Neural progenitor cell (in vitro differentiated cells): ENCODE measurements at regions not wholly inside any gene's neighbourhood (a gene's known extent, or its start where the extent isn't known, plus 50 kb on each side); places are given as distances from the start of the nearest gene placed in this dataset.
"Not testable (repeated sequence)": the region's sequence is repeated elsewhere in the genome, so short reads cannot be mapped to it uniquely, and the experiment has no call there.

ENCODE experiments used
- DNase-seq: peaks from one replicate; pipeline ENCODE4 v3.0.0-alpha.2; 2016; ENCODE audit warnings: low spot score
- H2AFZ ChIP-seq: fragments of 200-600 bp; sonication (generic); replicated peaks from 2 replicates; pipeline ENCODE4 v1.6.1; 2016; ENCODE audit warnings: antibody characterized with exemption
- H3F3A ChIP-seq: fragments of 200-600 bp; sonication (generic); 2 replicates; pipeline ENCODE4 v1.6.1; 2016; ENCODE audit warnings: antibody characterized with exemption, low read depth
- H3K27ac ChIP-seq: fragments of 200-600 bp; sonication (generic); 2 replicates; pipeline ENCODE4 v1.5.1; 2016; ENCODE audit warnings: mild to moderate bottlenecking
- H3K27me3 ChIP-seq: fragments of 200-600 bp; sonication (generic); 2 replicates; pipeline ENCODE4 v1.6.1; 2016; ENCODE audit warnings: mild to moderate bottlenecking, moderate library complexity
- H3K36me3 ChIP-seq: fragments of 200-600 bp; sonication (generic); 2 replicates; pipeline ENCODE4 v1.5.1; 2016
- H3K4me1 ChIP-seq: fragments of 200-600 bp; sonication (generic); 2 replicates; pipeline ENCODE4 v1.6.1; 2016; ENCODE audit warnings: mixed run types
- H3K4me2 ChIP-seq: fragments of 200-600 bp; sonication (generic); 2 replicates; pipeline ENCODE4 v1.6.1; 2016
- H3K4me3 ChIP-seq: fragments of 200-600 bp; sonication (generic); 2 replicates; pipeline ENCODE4 v1.5.1; 2016
- H3K79me2 ChIP-seq: fragments of 200-600 bp; sonication (generic); 2 replicates; pipeline ENCODE4 v1.6.1; 2016; ENCODE audit warnings: low read depth
- H3K9ac ChIP-seq: fragments of 200-600 bp; sonication (generic); 2 replicates; pipeline ENCODE4 v1.6.1; 2016
- H3K9me3 ChIP-seq: fragments of 200-600 bp; sonication (generic); 2 replicates; pipeline ENCODE4 v1.5.1; 2016; ENCODE audit warnings: low read depth
- H4K20me1 ChIP-seq: fragments of 200-600 bp; sonication (generic); 2 replicates; pipeline ENCODE4 v1.6.1; 2016; ENCODE audit warnings: low read depth
- H3K27ac Mint-ChIP-seq: 3 replicates; pipeline ENCODE4 v1.8.0; 2021; ENCODE audit warnings: mixed read lengths
- H3K27me3 Mint-ChIP-seq: 2 replicates; pipeline ENCODE4 v1.8.0; 2022; ENCODE audit warnings: low read depth, mild to moderate bottlenecking, inconsistent platforms, moderate library complexity, mixed read lengths; ENCODE audit not compliant: insufficient read depth
- H3K36me3 Mint-ChIP-seq: 3 replicates; pipeline ENCODE4 v1.8.0; 2021; ENCODE audit warnings: mixed read lengths
- H3K4me1 Mint-ChIP-seq: 3 replicates; pipeline ENCODE4 v1.8.0; 2021; ENCODE audit warnings: mixed read lengths
- H3K4me3 Mint-ChIP-seq: 3 replicates; pipeline ENCODE4 v1.8.0; 2021; ENCODE audit warnings: mild to moderate bottlenecking, moderate library complexity, mixed read lengths
- H3K9me3 Mint-ChIP-seq: 3 replicates; pipeline ENCODE4 v1.8.0; 2020; ENCODE audit warnings: mixed read lengths
- CTCF ChIP-seq: fragments of 200-600 bp; sonication (generic); IDR thresholded peaks from 2 replicates; pipeline ENCODE4 v1.5.1; 2017; ENCODE audit warnings: antibody characterized with exemption, mild to moderate bottlenecking
- EZH2 ChIP-seq: fragments of 200-600 bp; sonication (generic); IDR thresholded peaks from 2 replicates; pipeline ENCODE4 v1.6.1; 2017; ENCODE audit warnings: antibody characterized with exemption, mild to moderate bottlenecking, moderate library complexity
- EZH2phosphoT487 ChIP-seq: fragments of 200-600 bp; sonication (generic); IDR thresholded peaks from 2 replicates; pipeline ENCODE4 v1.6.1; 2017; ENCODE audit warnings: antibody characterized with exemption

- no peak overlapping the region for H3K4me3 Mint-ChIP-seq
- Histone ChIP-seq H3K36me3 (no peaks in the 10 kb centered on the region), H3K4me2 (no peak overlapping the region), H3K4me1 (no peaks in the 10 kb centered on the region), H3K9me3 (no peaks in the 10 kb centered on the region), H4K20me1 (no peaks in the 10 kb centered on the region), H3K4me3 (no peak overlapping the region), H3K9ac (no peak overlapping the region), H3F3A (no peaks in the 10 kb centered on the region), H3K27me3 (no peaks in the 10 kb centered on the region), H3K27ac (no peak overlapping the region), H2AFZ (no peak overlapping the region), H3K79me2 (no peaks in the 10 kb centered on the region)
- H3K27ac Mint-ChIP-seq = no peak overlapping the region
- H3K4me1 Mint-ChIP-seq = no peaks in the 10 kb centered on the region
- H3K27me3 Mint-ChIP-seq = no peaks in the 10 kb centered on the region
- no peak for DNase-seq
- TF ChIP-seq EZH2 (no peak), EZH2phosphoT487 (no peak), CTCF (no peak)
- H3K36me3 Mint-ChIP-seq = no peaks in the 10 kb centered on the region
- H3K9me3 Mint-ChIP-seq = peaks cover 32% of the 10 kb centered on the region
Measured at GRCh38 chr3:110506890-110507289, 564.7 kb upstream of the NECTIN3 start.

GRCh38 chr3:110507570-110507969 is 564.0 kb upstream of the NECTIN3 start:
- H3K4me1 ChIP-seq, H3K36me3 Mint-ChIP-seq, H3K79me2 ChIP-seq, H3K9me3 ChIP-seq, H2AFZ ChIP-seq, H3K27ac Mint-ChIP-seq, H4K20me1 ChIP-seq, H3K4me2 ChIP-seq, H3F3A ChIP-seq, H3K27me3 Mint-ChIP-seq, H3K9ac ChIP-seq, H3K4me3 ChIP-seq, H3K27me3 ChIP-seq, H3K36me3 ChIP-seq, H3K27ac ChIP-seq, H3K4me3 Mint-ChIP-seq, DNase-seq, H3K4me1 Mint-ChIP-seq: not testable (repeated sequence)
- peaks cover 32% of the 10 kb centered on the region for H3K9me3 Mint-ChIP-seq

GRCh38 chr3:110512961-110513360 is 558.7 kb upstream of the NECTIN3 start:
- Mint-ChIP-seq H3K36me3 (no peaks in the 10 kb centered on the region), H3K4me1 (no peaks in the 10 kb centered on the region), H3K9me3 (peaks cover 27% of the 10 kb centered on the region), H3K27ac (no peak overlapping the region), H3K27me3 (no peaks in the 10 kb centered on the region), H3K4me3 (no peak overlapping the region)
- no peaks in the 10 kb centered on the region for H3K36me3 ChIP-seq
- H3K27me3 ChIP-seq = no peaks in the 10 kb centered on the region
- no peak for TF ChIP-seq EZH2
- no peak for TF ChIP-seq EZH2phosphoT487
- TF ChIP-seq CTCF = no peak
- DNase-seq = no peak
- H4K20me1 ChIP-seq = no peaks in the 10 kb centered on the region
- no peak overlapping the region for H3K4me2 ChIP-seq
- no peaks in the 10 kb centered on the region for H3K79me2 ChIP-seq
- H3K4me1 ChIP-seq = no peaks in the 10 kb centered on the region
- H3K9ac ChIP-seq = no peak overlapping the region
- no peaks in the 10 kb centered on the region for H3F3A ChIP-seq
- no peak overlapping the region for H3K27ac ChIP-seq
- no peak overlapping the region for H2AFZ ChIP-seq
- no peak overlapping the region for H3K4me3 ChIP-seq
- no peaks in the 10 kb centered on the region for H3K9me3 ChIP-seq

GRCh38 chr3:110518031-110518430 is 553.6 kb upstream of the NECTIN3 start:
- Mint-ChIP-seq H3K27ac (no peak overlapping the region), H3K4me3 (no peak overlapping the region), H3K36me3 (no peaks in the 10 kb centered on the region), H3K27me3 (no peaks in the 10 kb centered on the region), H3K9me3 (peaks cover 2% of the 10 kb centered on the region), H3K4me1 (peaks cover 3% of the 10 kb centered on the region)
- Histone ChIP-seq H3K36me3 (no peaks in the 10 kb centered on the region), H3K4me2 (no peak overlapping the region), H3K79me2 (no peaks in the 10 kb centered on the region), H2AFZ (no peak overlapping the region), H3K9me3 (no peaks in the 10 kb centered on the region), H4K20me1 (no peaks in the 10 kb centered on the region), H3K4me3 (no peak overlapping the region), H3K9ac (no peak overlapping the region), H3K4me1 (no peaks in the 10 kb centered on the region), H3K27me3 (no peaks in the 10 kb centered on the region), H3F3A (no peaks in the 10 kb centered on the region), H3K27ac (no peak overlapping the region)
- DNase-seq = no peak
- TF ChIP-seq EZH2phosphoT487 = no peak
- TF ChIP-seq CTCF = no peak
- no peak for TF ChIP-seq EZH2
